ENCODE measurements at regions not wholly inside any gene's neighbourhood (a gene's known extent, or its start where the extent isn't known, plus 50 kb on each side); places are given as distances from the start of the nearest gene placed in this dataset.

GRCh38 chr1:219717536-219717935 lies 104.6 kb upstream of the ZC3H11B start:
- CTCF ChIA-PET: no interaction called here
- dilution Hi-C loops (cut with HindIII; ENCODE audit: low sequenced_read_pairs, unreplicated experiment) (no loop called here), intact Hi-C loops (cut with micrococcal nuclease) (no loop called here), in situ Hi-C loops (cut with MboI; ENCODE audit: low sequenced_read_pairs) (no loop called here)
- H3K4me2 ChIP-seq (ENCODE audit: low read depth, low read length): no peak overlapping the region
- H3K9ac ChIP-seq (ENCODE audit: low read depth, low read length): no peak overlapping the region
- no peak overlapping the region for H2BK15ac ChIP-seq (ENCODE audit: low read depth, low read length)
- DNase-seq: no peak
- H2AFZ ChIP-seq (replicated peaks; ENCODE audit: low read length, poor library complexity): no peak overlapping the region
- no peak overlapping the region for H4K91ac ChIP-seq (ENCODE audit: insufficient read depth, low read depth, low read length)
- H3K27me3 ChIP-seq (ENCODE audit: control insufficient read depth, insufficient read depth, low read length): no peaks in the 10 kb centered on the region
- no peak overlapping the region for H2BK5ac ChIP-seq (ENCODE audit: low read depth, low read length, poor library complexity, severe bottlenecking)
- no peak overlapping the region for H2AK9ac ChIP-seq (replicated peaks; ENCODE audit: low read depth, low read length, poor library complexity)
- no peak overlapping the region for H2BK20ac ChIP-seq (ENCODE audit: low read depth, low read length)
- no peak overlapping the region for H3K27ac ChIP-seq (ENCODE audit: insufficient read depth, low read length)
- H4K20me1 ChIP-seq (ENCODE audit: insufficient read depth, low read length): no peaks in the 10 kb centered on the region
- WGBS, 2 experiments (ENCODE audit: extremely low coverage in 2 of 2, insufficient read length in 1 of 2): 50% methylated on average over 2 of the region's 5 CpGs; no CpG with 5 or more reads in 1 of the 2 experiments
- no peaks in the 10 kb centered on the region for H3K9me1 ChIP-seq (ENCODE audit: insufficient read depth, low read length)
- H3K4me1 ChIP-seq (ENCODE audit: control insufficient read depth, insufficient read depth, low read length): no peaks in the 10 kb centered on the region
- no peaks in the 10 kb centered on the region for H3K36me3 ChIP-seq (ENCODE audit: control insufficient read depth, insufficient read depth, low read length)
- no TSS peak for BruUV-seq (replicated peaks)
- POLR2A ChIA-PET (ENCODE audit: unreplicated experiment): no interaction called here
- H3K4me3 ChIP-seq (ENCODE audit: insufficient read depth, low read depth, low read length): no peak overlapping the region
- TF ChIP-seq CTCF (conservative IDR thresholded peaks at IDR 0.05; ENCODE audit: low read depth, low read length) (no peak), BHLHE40 (IDR thresholded peaks at IDR 0.05; ENCODE audit: low read depth, low read length) (no peak), MAFK (IDR thresholded peaks at IDR 0.05; ENCODE audit: low read depth, low read length) (no peak), USF2 (IDR thresholded peaks at IDR 0.05; ENCODE audit: low read depth, low read length) (no peak), SMC3 (IDR thresholded peaks at IDR 0.05; ENCODE audit: low read depth, low read length) (no peak), RFX5 (IDR thresholded peaks at IDR 0.05; ENCODE audit: low read depth, low read length) (no peak), RAD21 (IDR thresholded peaks at IDR 0.05; ENCODE audit: low read length) (no peak), NFE2L2 (IDR thresholded peaks at IDR 0.05; ENCODE audit: low read depth, low read length) (no peak), CEBPB (IDR thresholded peaks at IDR 0.05; ENCODE audit: low read depth, low read length) (no peak), POLR2A (IDR thresholded peaks at IDR 0.05; ENCODE audit: low read depth, low read length) (no peak), MXI1 (IDR thresholded peaks at IDR 0.05; ENCODE audit: borderline replicate concordance, low read depth, low read length) (no peak), CHD1 (IDR thresholded peaks at IDR 0.05; ENCODE audit: low read depth, low read length) (no peak)
- no peak overlapping the region for H3K14ac ChIP-seq (replicated peaks; ENCODE audit: low read depth, low read length)
- no peak overlapping the region for H4K5ac ChIP-seq (ENCODE audit: low read depth, low read length)
- ATAC-seq (ENCODE audit: low read depth): no peak
- no peaks in the 10 kb centered on the region for H3K79me1 ChIP-seq (ENCODE audit: low read depth in 1 of 2, low read length in 2 of 2)
- H4K8ac ChIP-seq (ENCODE audit: low read depth in 2 of 2, low read length in 2 of 2): no peak overlapping the region
- no peak overlapping the region for H3K23ac ChIP-seq (ENCODE audit: low read depth, low read length)
- no peaks in the 10 kb centered on the region for H3K9me3 ChIP-seq (ENCODE audit: control insufficient read depth, insufficient read depth, low read length)
- no peak overlapping the region for H3K4ac ChIP-seq (ENCODE audit: low read depth, low read length)
- H2BK120ac ChIP-seq (ENCODE audit: low read depth, low read length): no peak overlapping the region
- no peak overlapping the region for H2AK5ac ChIP-seq (ENCODE audit: low read depth, low read length)
- no peak overlapping the region for H3K56ac ChIP-seq (ENCODE audit: extremely low read depth, insufficient read depth, low read length)
- no peak overlapping the region for H3K18ac ChIP-seq (ENCODE audit: low read depth, low read length)
